Prostate gland (tissue), 2 donors: ENCODE measurements at regions not wholly inside any gene's neighbourhood (a gene's known extent, or its start where the extent isn't known, plus 50 kb on each side); places are given as distances from the start of the nearest gene placed in this dataset.

Source experiments
- CTCF ChIP-seq, 4 experiments: fragments of 200-600 bp in 2 of 4; fragments of 450-650 bp in 2 of 4; sonication (generic) in 2 of 4; IDR thresholded peaks; 1 replicate in 3 of 4; 2 replicates in 1 of 4; pipeline ENCODE4 v1.5.1; 2016 to 2019; ENCODE audit warnings: antibody characterized with exemption in 4 of 4, mild to moderate bottlenecking in 2 of 4, moderate library complexity in 2 of 4
- POLR2AphosphoS5 ChIP-seq: sonication (generic); formaldehyde crosslinking; IDR thresholded peaks from one replicate; pipeline ENCODE4 v1.6.1; 2017; ENCODE audit warnings: antibody characterized with exemption

- TF ChIP-seq CTCF (IDR thresholded peaks at IDR 0.05) (no peak), POLR2AphosphoS5 (no peak)
Observed at GRCh38 chr4:85408301-85408700, 66.6 kb upstream of the ARHGAP24 start.
